K562 (cell line): ENCODE measurements at regions not wholly inside any gene's neighbourhood (a gene's known extent, or its start where the extent isn't known, plus 50 kb on each side); places are given as distances from the start of the nearest gene placed in this dataset.

Source experiments
- ATAC-seq: fragments of 200-7000 bp; cut with Tn5 transposase; 3 replicates; pipeline ENCODE4 v1.9.1; 2020; ENCODE audit warnings: moderate library complexity
- BruUV-seq: library from RNA; stranded (reverse); fragments of 400-500 nt; replicated peaks from 2 replicates; lab custom pipeline; 2021; lab: Mats Ljungman, UMichigan
- CTCF ChIA-PET: fragments of 300-600 bp; formaldehyde crosslinking; extraction: SDS; loops from one replicate; lab custom pipeline; 2021; ENCODE audit warnings: low intra/inter-chr PET ratio; lab: Yijun Ruan, JAX
- POLR2A ChIA-PET: fragments of 300-600, 350-650 bp; sonication (Branson Sonifier 250); formaldehyde crosslinking; extraction: SDS; loops from one replicate; lab custom pipeline; 2021; ENCODE audit warnings: antibody characterized with exemption, inconsistent platforms; lab: Yijun Ruan, JAX
- DNase-seq, 4 experiments: peaks; one replicate each; pipeline versions ENCODE4 v3.0.0 to v3.0.0-alpha.2; 2011 to 2018; ENCODE audit warnings: low spot score in 3 of 4, mixed read lengths in 3 of 4; ENCODE audit errors: extremely low read depth in 1 of 4
- FAIRE-seq: peaks from 2 replicates; lab custom pipeline; 2011; peaks lifted over from hg19 to GRCh38; lab: Jason Lieb, UNC
- H2AFZ ChIP-seq: 2 replicates; pipeline ENCODE4 v1.6.0; 2011; ENCODE audit warnings: low read depth, low read length, control low read depth, inconsistent platforms
- H3K27ac ChIP-seq: fragments of 200-600 bp; 3 replicates; pipeline ENCODE4 v1.8.0; 2011; ENCODE audit warnings: low read depth, mild to moderate bottlenecking, control low read depth, inconsistent platforms, low read length, moderate library complexity, mixed read lengths; ENCODE audit errors: extremely low read depth
- H3K27me3 ChIP-seq, 2 experiments: fragments of 300-600 bp in 1 of 2; 2 replicates in 1 of 2; 3 replicates in 1 of 2; pipeline versions ENCODE4 v1.6.0 to v1.8.0; 2011; ENCODE audit warnings: inconsistent platforms in 2 of 2, low read length in 2 of 2, mild to moderate bottlenecking in 1 of 2, mixed read lengths in 1 of 2, moderate library complexity in 1 of 2; ENCODE audit not compliant: control insufficient read depth in 2 of 2, insufficient read depth in 2 of 2
- H3K36me3 ChIP-seq: fragments of 300-600 bp; 3 replicates; pipeline ENCODE4 v1.8.0; 2011; ENCODE audit warnings: mild to moderate bottlenecking, low read length, inconsistent platforms; ENCODE audit not compliant: control insufficient read depth, insufficient read depth
- H3K4me1 ChIP-seq, 2 experiments: fragments of 200-600 bp in 1 of 2; replicated peaks in 1 of 2; 2 replicates in 1 of 2; 3 replicates in 1 of 2; pipeline versions ENCODE4 v1.5.1 to v1.8.0; 2011; ENCODE audit warnings: inconsistent platforms in 2 of 2, low read length in 2 of 2, mild to moderate bottlenecking in 1 of 2, mixed read lengths in 1 of 2, moderate library complexity in 1 of 2; ENCODE audit not compliant: control insufficient read depth in 2 of 2, insufficient read depth in 2 of 2
- H3K4me2 ChIP-seq: 2 replicates; pipeline ENCODE4 v1.6.1; 2011; ENCODE audit warnings: low read length, control low read depth, inconsistent platforms, mixed read lengths; ENCODE audit not compliant: insufficient read depth
- H3K4me3 ChIP-seq: fragments of 200-600 bp; sonication (generic), shearing (Covaris generic); 2 replicates; pipeline ENCODE4 v1.5.1; 2016; ENCODE audit warnings: control low read depth, inconsistent platforms
- H3K79me2 ChIP-seq: fragments of 200-600 bp; 3 replicates; pipeline ENCODE4 v1.8.0; 2011; ENCODE audit warnings: low read length, inconsistent platforms; ENCODE audit not compliant: control insufficient read depth, insufficient read depth
- H3K9ac ChIP-seq, 2 experiments: 2 replicates each; pipeline versions ENCODE4 v1.6.0 to v1.6.1; 2011; ENCODE audit warnings: low read depth in 2 of 2, low read length in 2 of 2, control low read depth in 1 of 2, inconsistent platforms in 1 of 2, mild to moderate bottlenecking in 1 of 2, mixed read lengths in 1 of 2; ENCODE audit not compliant: insufficient read depth in 1 of 2
- H3K9me1 ChIP-seq: one replicate; pipeline ENCODE4 v1.6.0; 2011; ENCODE audit warnings: inconsistent platforms, mild to moderate bottlenecking, low read length, moderate library complexity; ENCODE audit not compliant: control insufficient read depth, insufficient read depth
- H3K9me3 ChIP-seq: replicated peaks from 2 replicates; pipeline ENCODE4 v1.5.1; 2011; ENCODE audit warnings: low read depth, low read length, inconsistent platforms; ENCODE audit not compliant: control insufficient read depth, insufficient read depth
- H4K20me1 ChIP-seq: replicated peaks from 2 replicates; pipeline ENCODE4 v1.6.1; 2011; ENCODE audit warnings: low read length, inconsistent platforms, mixed read lengths; ENCODE audit not compliant: control insufficient read depth, insufficient read depth
- BCOR ChIP-seq: fragments of 450-650 bp; IDR thresholded peaks from 2 replicates; pipeline ENCODE4 v1.6.1; 2016
- CBFB ChIP-seq: sonication (generic); formaldehyde crosslinking; IDR thresholded peaks from 2 replicates; pipeline ENCODE4 v1.4.0; 2020; ENCODE audit warnings: mild to moderate bottlenecking, missing genetic modification reagents
- FOXJ2 ChIP-seq: fragments of 200-800 bp; sonication (Bioruptor generic); IDR thresholded peaks from 2 replicates; pipeline ENCODE4 v1.6.1; 2016; ENCODE audit warnings: missing genetic modification characterization, missing compliant biosample characterization
- GATA2 ChIP-seq: sonication (generic); formaldehyde crosslinking; IDR thresholded peaks from 2 replicates; pipeline ENCODE4 v1.4.0; 2020; ENCODE audit warnings: mild to moderate bottlenecking, missing genetic modification reagents
- GATAD2A ChIP-seq: fragments of 450-650 bp; IDR thresholded peaks from 2 replicates; pipeline ENCODE4 v1.6.1; 2017
- KDM1A ChIP-seq, 2 experiments: fragments of 450-650 bp; IDR thresholded peaks; 2 replicates each; pipeline ENCODE4 v1.6.1; 2016; ENCODE audit warnings: mild to moderate bottlenecking in 2 of 2
- MCM3 ChIP-seq: fragments of 450-650 bp; IDR thresholded peaks from 2 replicates; pipeline ENCODE4 v1.6.1; 2016
- NCOA2 ChIP-seq, 2 experiments: fragments of 450-650 bp; IDR thresholded peaks; 2 replicates each; pipeline ENCODE4 v1.6.1; 2018; ENCODE audit warnings: mild to moderate bottlenecking in 2 of 2, moderate library complexity in 1 of 2; ENCODE audit not compliant: partially characterized antibody in 2 of 2
- RBM25 ChIP-seq: fragments of 200-400 bp; formaldehyde crosslinking; IDR thresholded peaks from 2 replicates; pipeline ENCODE4 v1.6.1; 2018; ENCODE audit warnings: low read length, low read depth, moderate library complexity; ENCODE audit not compliant: severe bottlenecking
- TAF1 ChIP-seq: IDR thresholded peaks from 2 replicates; pipeline ENCODE4 v1.6.1; 2011; ENCODE audit warnings: mild to moderate bottlenecking, low read length, moderate library complexity; ENCODE audit not compliant: insufficient read depth, control insufficient read depth, severe bottlenecking; ENCODE audit errors: extremely low read depth
- ZFP30 ChIP-seq: fragments of 250-450 bp; sonication (Bioruptor Pico); IDR thresholded peaks from 2 replicates; pipeline ENCODE4 v1.8.0; 2022; ENCODE audit warnings: moderate library complexity, mild to moderate bottlenecking, inconsistent platforms, borderline replicate concordance
- ZNF121 ChIP-seq: sonication (generic); formaldehyde crosslinking; conservative IDR thresholded peaks from 2 replicates; pipeline ENCODE4 v1.8.0; 2022; ENCODE audit warnings: missing genetic modification reagents
- ZNF778 ChIP-seq: fragments of 450-650 bp; formaldehyde crosslinking; IDR thresholded peaks from 2 replicates; pipeline ENCODE4 v1.4.0; 2020; ENCODE audit warnings: mild to moderate bottlenecking, moderate library complexity
- WGBS: fragments of 100-300 bp; shearing (Covaris generic); methylation state at CpG from one replicate; pipeline ENCODE4 v1.1.6; 2016; ENCODE audit warnings: low coverage, mixed read lengths; ENCODE audit not compliant: insufficient coverage; ENCODE audit errors: missing lambda C conversion rate; 5-methylcytosine and 5-hydroxymethylcytosine counted together
- in situ Hi-C: fragments of 300-500 bp; cut with MboI; formaldehyde crosslinking; loops from 4 replicates; pipeline ENCODE4 v1.15.0; 2018; ENCODE audit warnings: inconsistent platforms, mixed read lengths
- intact Hi-C: fragments of 100-400 bp; cut with micrococcal nuclease; formaldehyde crosslinking; loops from 2 replicates; pipeline ENCODE4 v1.14.2; 2022
- TF ChIP-seq, protein P1 (sequence below): fragments of 450-650 bp; IDR thresholded peaks from 2 replicates; pipeline ENCODE4 v1.6.1; 2016; ENCODE audit warnings: antibody characterized with exemption
- TF ChIP-seq, protein P2 (sequence below): sonication (generic); formaldehyde crosslinking; IDR thresholded peaks from 2 replicates; pipeline ENCODE4 v1.8.0; 2022; ENCODE audit warnings: mild to moderate bottlenecking, missing genetic modification reagents

DNA sequence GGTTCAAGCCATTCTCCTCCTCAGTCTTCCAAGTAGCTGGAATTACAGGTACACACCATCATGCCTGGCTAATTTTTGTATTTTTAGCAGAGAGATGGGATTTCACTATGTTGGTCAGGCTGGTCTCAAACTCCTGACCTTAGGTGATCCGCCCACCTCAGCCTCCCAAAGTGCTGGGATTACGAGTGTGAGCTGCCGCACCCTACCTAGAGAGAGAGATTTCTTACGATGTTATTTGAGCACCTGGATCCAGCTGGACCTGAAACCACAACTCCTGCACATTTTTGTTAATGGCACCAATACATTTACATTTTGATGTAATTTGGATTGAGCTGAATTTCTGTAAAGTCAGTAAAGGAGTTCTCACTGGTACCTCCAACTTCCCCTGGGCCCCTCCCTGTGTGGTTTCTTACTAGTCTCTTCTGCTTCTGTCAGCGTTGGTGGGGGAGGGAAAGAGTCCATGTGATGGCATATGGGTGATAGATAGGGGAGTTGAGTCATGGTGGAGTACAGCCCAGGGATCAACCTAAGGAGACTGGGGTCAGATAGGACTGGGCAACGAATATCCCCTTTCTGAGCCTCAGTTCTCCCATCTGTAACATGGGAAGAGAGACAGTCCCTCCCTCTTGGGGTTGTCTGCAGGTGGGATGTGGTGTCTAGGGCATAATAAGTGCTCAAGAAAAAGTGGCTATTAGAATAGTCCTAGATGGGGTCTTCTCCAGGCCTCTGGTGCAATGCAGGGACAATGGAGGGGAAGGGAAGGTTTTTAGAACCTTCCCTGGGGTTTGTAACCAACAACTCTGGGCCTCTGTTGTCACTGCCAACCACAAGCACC lies 83.3 kb upstream of the MED13L start (continued):
- TF ChIP-seq, protein P1, sequence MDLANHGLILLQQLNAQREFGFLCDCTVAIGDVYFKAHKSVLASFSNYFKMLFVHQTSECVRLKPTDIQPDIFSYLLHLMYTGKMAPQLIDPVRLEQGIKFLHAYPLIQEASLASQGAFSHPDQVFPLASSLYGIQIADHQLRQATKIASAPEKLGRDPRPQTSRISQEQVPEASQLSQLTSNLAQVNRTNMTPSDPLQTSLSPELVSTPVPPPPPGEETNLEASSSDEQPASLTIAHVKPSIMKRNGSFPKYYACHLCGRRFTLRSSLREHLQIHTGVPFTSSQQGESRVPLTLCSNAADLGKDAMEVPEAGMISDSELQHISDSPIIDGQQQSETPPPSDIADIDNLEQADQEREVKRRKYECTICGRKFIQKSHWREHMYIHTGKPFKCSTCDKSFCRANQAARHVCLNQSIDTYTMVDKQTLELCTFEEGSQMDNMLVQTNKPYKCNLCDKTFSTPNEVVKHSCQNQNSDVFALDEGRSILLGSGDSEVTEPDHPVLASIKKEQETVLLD = 0 out of 2 replicates have a peak, but pooled peaks have one; percentile 26
- TF ChIP-seq, protein P2, sequence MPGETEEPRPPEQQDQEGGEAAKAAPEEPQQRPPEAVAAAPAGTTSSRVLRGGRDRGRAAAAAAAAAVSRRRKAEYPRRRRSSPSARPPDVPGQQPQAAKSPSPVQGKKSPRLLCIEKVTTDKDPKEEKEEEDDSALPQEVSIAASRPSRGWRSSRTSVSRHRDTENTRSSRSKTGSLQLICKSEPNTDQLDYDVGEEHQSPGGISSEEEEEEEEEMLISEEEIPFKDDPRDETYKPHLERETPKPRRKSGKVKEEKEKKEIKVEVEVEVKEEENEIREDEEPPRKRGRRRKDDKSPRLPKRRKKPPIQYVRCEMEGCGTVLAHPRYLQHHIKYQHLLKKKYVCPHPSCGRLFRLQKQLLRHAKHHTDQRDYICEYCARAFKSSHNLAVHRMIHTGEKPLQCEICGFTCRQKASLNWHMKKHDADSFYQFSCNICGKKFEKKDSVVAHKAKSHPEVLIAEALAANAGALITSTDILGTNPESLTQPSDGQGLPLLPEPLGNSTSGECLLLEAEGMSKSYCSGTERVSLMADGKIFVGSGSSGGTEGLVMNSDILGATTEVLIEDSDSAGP (CRISPR knock-in tag) = no peak
- TF ChIP-seq MCM3 (no peak), ZNF778 (no peak)
- TF ChIP-seq, all 486 proteins: peak for 125

DNA sequence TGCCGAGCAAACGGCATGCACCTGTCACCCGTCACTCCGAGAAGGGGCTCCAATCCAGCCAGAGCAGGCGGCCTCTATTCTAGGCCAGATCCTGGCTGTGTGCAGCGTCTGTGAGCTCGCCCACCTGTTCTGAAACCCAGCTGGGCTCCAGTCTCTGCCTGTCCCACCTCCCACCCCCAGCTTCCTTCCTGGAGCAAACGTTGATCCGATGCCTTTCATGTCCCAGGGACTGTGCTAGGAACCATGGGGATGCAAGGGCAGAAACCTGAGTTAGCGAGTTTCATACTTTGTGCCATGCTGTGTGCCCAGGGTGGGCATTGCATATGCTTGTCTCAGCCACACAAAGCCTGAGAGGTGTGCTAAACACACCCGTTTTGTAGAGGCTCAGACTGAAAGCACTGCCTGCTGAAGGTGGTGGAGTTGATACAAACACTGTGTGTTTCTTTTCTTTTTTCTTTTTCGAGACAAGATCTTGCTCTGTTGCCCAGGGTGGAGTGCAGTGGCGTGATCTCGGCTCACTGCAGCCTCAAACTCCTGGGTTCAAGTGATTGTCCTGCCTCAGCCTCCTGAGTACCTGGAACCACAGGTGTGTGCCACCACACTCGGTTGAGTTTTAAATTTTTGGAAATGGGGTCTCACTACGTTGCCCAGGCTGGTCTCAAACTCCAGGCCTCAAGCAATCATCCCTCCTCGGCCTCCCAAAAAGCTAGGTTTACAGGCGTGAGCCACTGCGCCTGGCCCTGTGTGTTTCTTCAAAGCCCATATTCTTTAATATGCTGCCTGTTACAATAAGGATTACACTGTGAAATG lies 84.1 kb upstream of the MED13L start:
- DNase-seq = no peak
- no peak overlapping the region for H3K4me3 ChIP-seq
- 0 out of 2 replicates have a peak overlapping the region, but pooled peaks have one; percentile 11 for H2AFZ ChIP-seq
- peaks cover 9% of the 10 kb centered on the region; the same call in 1 of the 3 replicates for H3K79me2 ChIP-seq
- 0 out of 2 replicates have a peak, but pooled peaks have one; percentile 61 for TF ChIP-seq CBFB
- TF ChIP-seq TAF1 = no peak
- TF ChIP-seq RBM25 = peak; percentile 35
- TF ChIP-seq FOXJ2 = no peak
- peak in 1 of 2 experiments; percentile 39; a peak in 1 of 4 replicates for TF ChIP-seq KDM1A (IDR thresholded peaks at IDR 0.05)
- 0 out of 2 replicates have a peak, but pooled peaks have one; percentile 21 for TF ChIP-seq BCOR
- no peak for TF ChIP-seq ZFP30
- TF ChIP-seq GATAD2A = 0 out of 2 replicates have a peak, but pooled peaks have one; percentile 18
- peak; percentile 94 for TF ChIP-seq ZNF121 (CRISPR knock-in tag)
- no peak for TF ChIP-seq NCOA2 (IDR thresholded peaks at IDR 0.05; ENCODE audit: partially characterized antibody in 2 of 2)
- TF ChIP-seq GATA2 = peak; percentile 49
- no peaks in the 10 kb centered on the region for H4K20me1 ChIP-seq
- WGBS = 66% methylated on average over 18 of the region's 19 CpGs
- ATAC-seq = no peak
- H3K4me2 ChIP-seq = peak overlapping the region; percentile 62
- H3K36me3 ChIP-seq = no peaks in the 10 kb centered on the region
- peaks cover 30 to 41% of the 10 kb centered on the region in 2 experiments for H3K4me1 ChIP-seq
- peak overlapping the region; percentile 31 to 46; a peak in 3 of 4 replicates for H3K9ac ChIP-seq
- no TSS peak for BruUV-seq
- peak overlapping the region; percentile 70 for H3K27ac ChIP-seq
- intact Hi-C loops = no loop called here
- H3K9me3 ChIP-seq = no peaks in the 10 kb centered on the region; the same call in 1 of the 2 replicates
- CTCF ChIA-PET = no interaction called here
- POLR2A ChIA-PET = interaction anchor here (0.7 kb wide), 1 partner anchor 29 kb away, joined by 3 read pairs; no protein-coding TSS in a partner anchor
- no peak for FAIRE-seq
- no peaks in the 10 kb centered on the region for H3K27me3 ChIP-seq
- H3K9me1 ChIP-seq = no peaks in the 10 kb centered on the region
- in situ Hi-C loops = no loop called here
